Neural progenitor cell (in vitro differentiated cells): ENCODE measurements at regions not wholly inside any gene's neighbourhood (a gene's known extent, or its start where the extent isn't known, plus 50 kb on each side); places are given as distances from the start of the nearest gene placed in this dataset.

Experiments used
- DNase-seq: peaks from one replicate; pipeline ENCODE4 v3.0.0-alpha.2; 2016; ENCODE audit warnings: low spot score
- H2AFZ ChIP-seq: fragments of 200-600 bp; sonication (generic); replicated peaks from 2 replicates; pipeline ENCODE4 v1.6.1; 2016; ENCODE audit warnings: antibody characterized with exemption
- H3F3A ChIP-seq: fragments of 200-600 bp; sonication (generic); 2 replicates; pipeline ENCODE4 v1.6.1; 2016; ENCODE audit warnings: antibody characterized with exemption, low read depth
- H3K27ac ChIP-seq: fragments of 200-600 bp; sonication (generic); 2 replicates; pipeline ENCODE4 v1.5.1; 2016; ENCODE audit warnings: mild to moderate bottlenecking
- H3K27me3 ChIP-seq: fragments of 200-600 bp; sonication (generic); 2 replicates; pipeline ENCODE4 v1.6.1; 2016; ENCODE audit warnings: mild to moderate bottlenecking, moderate library complexity
- H3K36me3 ChIP-seq: fragments of 200-600 bp; sonication (generic); 2 replicates; pipeline ENCODE4 v1.5.1; 2016
- H3K4me1 ChIP-seq: fragments of 200-600 bp; sonication (generic); 2 replicates; pipeline ENCODE4 v1.6.1; 2016; ENCODE audit warnings: mixed run types
- H3K4me2 ChIP-seq: fragments of 200-600 bp; sonication (generic); 2 replicates; pipeline ENCODE4 v1.6.1; 2016
- H3K4me3 ChIP-seq: fragments of 200-600 bp; sonication (generic); 2 replicates; pipeline ENCODE4 v1.5.1; 2016
- H3K79me2 ChIP-seq: fragments of 200-600 bp; sonication (generic); 2 replicates; pipeline ENCODE4 v1.6.1; 2016; ENCODE audit warnings: low read depth
- H3K9ac ChIP-seq: fragments of 200-600 bp; sonication (generic); 2 replicates; pipeline ENCODE4 v1.6.1; 2016
- H3K9me3 ChIP-seq: fragments of 200-600 bp; sonication (generic); 2 replicates; pipeline ENCODE4 v1.5.1; 2016; ENCODE audit warnings: low read depth
- H4K20me1 ChIP-seq: fragments of 200-600 bp; sonication (generic); 2 replicates; pipeline ENCODE4 v1.6.1; 2016; ENCODE audit warnings: low read depth
- H3K27ac Mint-ChIP-seq: 3 replicates; pipeline ENCODE4 v1.8.0; 2021; ENCODE audit warnings: mixed read lengths
- H3K27me3 Mint-ChIP-seq: 2 replicates; pipeline ENCODE4 v1.8.0; 2022; ENCODE audit warnings: low read depth, mild to moderate bottlenecking, inconsistent platforms, moderate library complexity, mixed read lengths; ENCODE audit not compliant: insufficient read depth
- H3K36me3 Mint-ChIP-seq: 3 replicates; pipeline ENCODE4 v1.8.0; 2021; ENCODE audit warnings: mixed read lengths
- H3K4me1 Mint-ChIP-seq: 3 replicates; pipeline ENCODE4 v1.8.0; 2021; ENCODE audit warnings: mixed read lengths
- H3K4me3 Mint-ChIP-seq: 3 replicates; pipeline ENCODE4 v1.8.0; 2021; ENCODE audit warnings: mild to moderate bottlenecking, moderate library complexity, mixed read lengths
- H3K9me3 Mint-ChIP-seq: 3 replicates; pipeline ENCODE4 v1.8.0; 2020; ENCODE audit warnings: mixed read lengths
- CTCF ChIP-seq: fragments of 200-600 bp; sonication (generic); IDR thresholded peaks from 2 replicates; pipeline ENCODE4 v1.5.1; 2017; ENCODE audit warnings: antibody characterized with exemption, mild to moderate bottlenecking
- EZH2 ChIP-seq: fragments of 200-600 bp; sonication (generic); IDR thresholded peaks from 2 replicates; pipeline ENCODE4 v1.6.1; 2017; ENCODE audit warnings: antibody characterized with exemption, mild to moderate bottlenecking, moderate library complexity
- EZH2phosphoT487 ChIP-seq: fragments of 200-600 bp; sonication (generic); IDR thresholded peaks from 2 replicates; pipeline ENCODE4 v1.6.1; 2017; ENCODE audit warnings: antibody characterized with exemption

- H3K4me3 Mint-ChIP-seq = no peak overlapping the region
- DNase-seq = no peak
- Histone ChIP-seq H4K20me1 (no peaks in the 10 kb centered on the region), H3K9me3 (no peaks in the 10 kb centered on the region), H3K27me3 (no peaks in the 10 kb centered on the region), H3K9ac (no peak overlapping the region), H3K27ac (no peak overlapping the region), H2AFZ (no peak overlapping the region), H3K4me2 (no peak overlapping the region), H3K79me2 (no peaks in the 10 kb centered on the region), H3F3A (peaks cover 10% of the 10 kb centered on the region), H3K4me1 (peaks cover 11% of the 10 kb centered on the region), H3K36me3 (no peaks in the 10 kb centered on the region), H3K4me3 (no peak overlapping the region)
- H3K36me3 Mint-ChIP-seq = peaks cover 16% of the 10 kb centered on the region
- TF ChIP-seq CTCF (no peak), EZH2 (no peak)
- peaks cover 7% of the 10 kb centered on the region for H3K9me3 Mint-ChIP-seq
- H3K4me1 Mint-ChIP-seq = peaks cover 17% of the 10 kb centered on the region
- H3K27ac Mint-ChIP-seq = no peak overlapping the region
- peaks cover 2% of the 10 kb centered on the region for H3K27me3 Mint-ChIP-seq
These were observed 216.0 kb upstream of the RGS6 start for GRCh38 chr14:71716041-71716772.

- TF ChIP-seq EZH2phosphoT487 (no peak), EZH2 (no peak), CTCF (peak; percentile 73)
- Histone ChIP-seq H3K27me3 (no peaks in the 10 kb centered on the region), H3K4me1 (no peaks in the 10 kb centered on the region), H2AFZ (no peak overlapping the region), H3K9ac (no peak overlapping the region), H3K4me2 (no peak overlapping the region), H3K79me2 (no peaks in the 10 kb centered on the region), H3K27ac (no peak overlapping the region), H4K20me1 (no peaks in the 10 kb centered on the region), H3K4me3 (no peak overlapping the region), H3K9me3 (no peaks in the 10 kb centered on the region), H3F3A (no peaks in the 10 kb centered on the region), H3K36me3 (no peaks in the 10 kb centered on the region)
- H3K4me3 Mint-ChIP-seq = no peak overlapping the region
- peaks cover 39% of the 10 kb centered on the region for H3K36me3 Mint-ChIP-seq
- peak; percentile 78 for DNase-seq
- peaks cover 9% of the 10 kb centered on the region for H3K9me3 Mint-ChIP-seq
- peaks cover 5% of the 10 kb centered on the region for H3K4me1 Mint-ChIP-seq
- peaks cover 7% of the 10 kb centered on the region for H3K27me3 Mint-ChIP-seq
- H3K27ac Mint-ChIP-seq = no peak overlapping the region
These were observed 211.1 kb upstream of the RGS6 start for GRCh38 chr14:71720978-71721624.

GRCh38 chr14:71721791-71722190, 210.4 kb upstream of the RGS6 start:
- no peaks in the 10 kb centered on the region for H3K4me1 ChIP-seq
- H3K27ac ChIP-seq = no peak overlapping the region
- no peaks in the 10 kb centered on the region for H3K27me3 ChIP-seq
- no peaks in the 10 kb centered on the region for H3K9me3 ChIP-seq
- H3K4me2 ChIP-seq = no peak overlapping the region
- H3K4me3 ChIP-seq = no peak overlapping the region
- Mint-ChIP-seq H3K4me1 (peaks cover 5% of the 10 kb centered on the region), H3K27me3 (peaks cover 7% of the 10 kb centered on the region), H3K36me3 (peaks cover 40% of the 10 kb centered on the region), H3K9me3 (peaks cover 9% of the 10 kb centered on the region), H3K27ac (no peak overlapping the region), H3K4me3 (no peak overlapping the region)
- DNase-seq = no peak
- no peaks in the 10 kb centered on the region for H3F3A ChIP-seq
- no peak for TF ChIP-seq EZH2
- TF ChIP-seq EZH2phosphoT487 = no peak
- TF ChIP-seq CTCF = no peak
- no peaks in the 10 kb centered on the region for H4K20me1 ChIP-seq
- no peak overlapping the region for H2AFZ ChIP-seq
- H3K9ac ChIP-seq = no peak overlapping the region
- no peaks in the 10 kb centered on the region for H3K36me3 ChIP-seq
- no peaks in the 10 kb centered on the region for H3K79me2 ChIP-seq
